Panc1 (cell line): ENCODE measurements at regions not wholly inside any gene's neighbourhood (a gene's known extent, or its start where the extent isn't known, plus 50 kb on each side); places are given as distances from the start of the nearest gene placed in this dataset.
"Not testable (repeated sequence)": the region's sequence is repeated elsewhere in the genome, so short reads cannot be mapped to it uniquely, and the experiment has no call there.

Experiments
- POLR2AphosphoS5 ChIP-seq: IDR thresholded peaks from 2 replicates; pipeline ENCODE4 v1.6.1; 2012; ENCODE audit warnings: mild to moderate bottlenecking, low read depth, low read length, moderate library complexity
- TF ChIP-seq, protein P1 (sequence below): fragments of 450-650 bp; IDR thresholded peaks from 2 replicates; pipeline ENCODE4 v1.5.1; 2017; ENCODE audit warnings: mild to moderate bottlenecking

DNA sequence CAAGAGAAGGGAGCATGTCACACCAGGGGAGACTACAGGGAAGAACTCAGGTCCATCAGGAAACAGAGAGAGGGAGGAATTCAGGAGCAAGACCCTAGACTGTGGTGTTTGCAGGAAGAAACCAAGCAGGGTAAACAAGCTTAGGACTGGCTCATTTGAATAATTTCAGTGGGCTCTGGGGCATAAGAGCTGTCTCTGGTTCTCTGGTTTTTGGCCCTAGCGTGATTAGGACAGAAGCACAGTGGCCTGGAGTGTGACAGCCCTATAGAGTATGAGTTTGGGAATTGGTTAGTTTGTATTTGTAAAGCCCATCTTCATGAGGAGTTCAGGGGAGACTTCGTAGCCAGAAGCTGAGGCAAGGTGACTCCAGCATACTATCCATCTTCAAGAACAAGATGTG is 504.4 kb upstream of the TPTE start:
- TF ChIP-seq, protein P1, sequence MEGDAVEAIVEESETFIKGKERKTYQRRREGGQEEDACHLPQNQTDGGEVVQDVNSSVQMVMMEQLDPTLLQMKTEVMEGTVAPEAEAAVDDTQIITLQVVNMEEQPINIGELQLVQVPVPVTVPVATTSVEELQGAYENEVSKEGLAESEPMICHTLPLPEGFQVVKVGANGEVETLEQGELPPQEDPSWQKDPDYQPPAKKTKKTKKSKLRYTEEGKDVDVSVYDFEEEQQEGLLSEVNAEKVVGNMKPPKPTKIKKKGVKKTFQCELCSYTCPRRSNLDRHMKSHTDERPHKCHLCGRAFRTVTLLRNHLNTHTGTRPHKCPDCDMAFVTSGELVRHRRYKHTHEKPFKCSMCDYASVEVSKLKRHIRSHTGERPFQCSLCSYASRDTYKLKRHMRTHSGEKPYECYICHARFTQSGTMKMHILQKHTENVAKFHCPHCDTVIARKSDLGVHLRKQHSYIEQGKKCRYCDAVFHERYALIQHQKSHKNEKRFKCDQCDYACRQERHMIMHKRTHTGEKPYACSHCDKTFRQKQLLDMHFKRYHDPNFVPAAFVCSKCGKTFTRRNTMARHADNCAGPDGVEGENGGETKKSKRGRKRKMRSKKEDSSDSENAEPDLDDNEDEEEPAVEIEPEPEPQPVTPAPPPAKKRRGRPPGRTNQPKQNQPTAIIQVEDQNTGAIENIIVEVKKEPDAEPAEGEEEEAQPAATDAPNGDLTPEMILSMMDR: not testable (repeated sequence)
- TF ChIP-seq POLR2AphosphoS5: not testable (repeated sequence)
